Uterus (tissue), 3 donors: ENCODE measurements at regions not wholly inside any gene's neighbourhood (a gene's known extent, or its start where the extent isn't known, plus 50 kb on each side); places are given as distances from the start of the nearest gene placed in this dataset.

Experiments used
- DNase-seq, 2 donors: peaks; one replicate each; pipeline ENCODE4 v3.0.0-alpha.2; 2019 to 2020
- H3K27ac ChIP-seq, 2 donors: fragments of 200-600 bp; sonication (generic); 1 replicate in 1 of 2; 2 replicates in 1 of 2; pipeline ENCODE4 v1.5.1; 2016 to 2018
- H3K27me3 ChIP-seq, 2 donors: fragments of 200-600 bp; sonication (generic); one replicate each; pipeline ENCODE4 v1.5.1; 2018 to 2019; ENCODE audit warnings: control low read depth in 1 of 2
- H3K36me3 ChIP-seq, 2 donors: fragments of 200-600 bp; sonication (generic); one replicate each; pipeline ENCODE4 v1.5.1; 2019; ENCODE audit warnings: control low read depth in 1 of 2
- H3K4me1 ChIP-seq, 2 donors: fragments of 200-600 bp; sonication (generic); one replicate each; pipeline ENCODE4 v1.5.1; 2018 to 2019; ENCODE audit warnings: control low read depth in 1 of 2
- H3K4me3 ChIP-seq, 2 donors: fragments of 200-600 bp; sonication (generic); 1 replicate in 1 of 2; 2 replicates in 1 of 2; pipeline ENCODE4 v1.5.1; 2018 to 2019; ENCODE audit warnings: mild to moderate bottlenecking in 1 of 2
- H3K9me3 ChIP-seq, 2 donors: fragments of 200-600 bp; sonication (generic); one replicate each; pipeline ENCODE4 v1.5.1; 2019; ENCODE audit warnings: control low read depth in 1 of 2
- CTCF ChIP-seq, 4 experiments: fragments of 200-600 bp in 2 of 4; fragments of 450-650 bp in 2 of 4; sonication (generic) in 2 of 4; IDR thresholded peaks; one replicate each; pipeline ENCODE4 v1.5.1; 2016 to 2019; ENCODE audit warnings: antibody characterized with exemption in 4 of 4, mild to moderate bottlenecking in 2 of 4, moderate library complexity in 1 of 4
- POLR2A ChIP-seq, 2 donors: fragments of 450-650 bp; IDR thresholded peaks; one replicate each; pipeline ENCODE4 v1.6.1; 2016; ENCODE audit warnings: antibody characterized with exemption in 2 of 2, mild to moderate bottlenecking in 1 of 2, moderate library complexity in 1 of 2
- intact Hi-C: fragments of 100-400 bp; cut with DNase I; formaldehyde crosslinking; loops from one replicate; pipeline ENCODE4 v1.15.1; 2023; ENCODE audit warnings: low total_unique reads
- donor health status: DM: yes; HTN: yes; CAD: no.

GRCh38 chr14:51165415-51165814 is 70.5 kb upstream of the TRIM9 start:
- Histone ChIP-seq H3K36me3 (no peaks in the 10 kb centered on the region), H3K4me3 (no peak overlapping the region), H3K9me3 (no peaks in the 10 kb centered on the region), H3K27ac (no peak overlapping the region), H3K4me1 (no peaks in the 10 kb centered on the region), H3K27me3 (no peaks in the 10 kb centered on the region)
- intact Hi-C loops, result no loop called here
- TF ChIP-seq POLR2A (IDR thresholded peaks at IDR 0.05), result no peak
- TF ChIP-seq CTCF (IDR thresholded peaks at IDR 0.05), result no peak
- DNase-seq, result no peak

GRCh38 chr14:51167587-51168214 is 72.3 kb upstream of the TMX1 start:
- Histone ChIP-seq H3K27ac (peak overlapping the region; percentile 61 to 66), H3K4me1 (no peaks in the 10 kb centered on the region), H3K27me3 (no peaks in the 10 kb centered on the region), H3K4me3 (no peak overlapping the region), H3K36me3 (no peaks in the 10 kb centered on the region), H3K9me3 (no peaks in the 10 kb centered on the region)
- no peak for TF ChIP-seq CTCF (IDR thresholded peaks at IDR 0.05)
- no peak for TF ChIP-seq POLR2A (IDR thresholded peaks at IDR 0.05)
- peak in 1 of 2 donors; percentile 31 for DNase-seq
- intact Hi-C loops, result no loop called here

GRCh38 chr14:51168215-51168613 is 71.8 kb upstream of the TMX1 start:
- intact Hi-C loops, result no loop called here
- no peak for DNase-seq
- H3K27ac ChIP-seq, result peak overlapping the region; percentile 61 to 66
- H3K4me1 ChIP-seq, result no peaks in the 10 kb centered on the region
- H3K9me3 ChIP-seq, result no peaks in the 10 kb centered on the region
- TF ChIP-seq POLR2A (IDR thresholded peaks at IDR 0.05) (no peak), CTCF (IDR thresholded peaks at IDR 0.05) (no peak)
- no peaks in the 10 kb centered on the region for H3K27me3 ChIP-seq
- no peak overlapping the region for H3K4me3 ChIP-seq
- no peaks in the 10 kb centered on the region for H3K36me3 ChIP-seq

- TF ChIP-seq CTCF (IDR thresholded peaks at IDR 0.05), result no peak
- no peak for TF ChIP-seq POLR2A (IDR thresholded peaks at IDR 0.05)
- H3K27me3 ChIP-seq, result no peaks in the 10 kb centered on the region
- intact Hi-C loops, result no loop called here
Measured at GRCh38 chr14:51173863-51174262, 66.2 kb upstream of the TMX1 start.

GRCh38 chr14:51176839-51177238 is 63.2 kb upstream of the TMX1 start:
- Histone ChIP-seq H3K27ac (no peak overlapping the region), H3K9me3 (no peaks in the 10 kb centered on the region), H3K4me3 (no peak overlapping the region), H3K27me3 (no peaks in the 10 kb centered on the region), H3K4me1 (no peaks in the 10 kb centered on the region), H3K36me3 (no peaks in the 10 kb centered on the region)
- intact Hi-C loops, result no loop called here
- TF ChIP-seq POLR2A (IDR thresholded peaks at IDR 0.05) (no peak), CTCF (IDR thresholded peaks at IDR 0.05) (no peak)
- no peak for DNase-seq

More at GRCh38 chr14:51173863-51174262, 66.2 kb upstream of the TMX1 start:
- DNase-seq, result no peak
- Histone ChIP-seq H3K36me3 (no peaks in the 10 kb centered on the region), H3K4me3 (no peak overlapping the region), H3K27ac (no peak overlapping the region), H3K4me1 (no peaks in the 10 kb centered on the region), H3K9me3 (no peaks in the 10 kb centered on the region)
